Neural progenitor cell (in vitro differentiated cells): ENCODE measurements at regions not wholly inside any gene's neighbourhood (a gene's known extent, or its start where the extent isn't known, plus 50 kb on each side); places are given as distances from the start of the nearest gene placed in this dataset.

Source experiments
- DNase-seq: peaks from one replicate; pipeline ENCODE4 v3.0.0-alpha.2; 2016; ENCODE audit warnings: low spot score
- H2AFZ ChIP-seq: fragments of 200-600 bp; sonication (generic); replicated peaks from 2 replicates; pipeline ENCODE4 v1.6.1; 2016; ENCODE audit warnings: antibody characterized with exemption
- H3F3A ChIP-seq: fragments of 200-600 bp; sonication (generic); 2 replicates; pipeline ENCODE4 v1.6.1; 2016; ENCODE audit warnings: antibody characterized with exemption, low read depth
- H3K27ac ChIP-seq: fragments of 200-600 bp; sonication (generic); 2 replicates; pipeline ENCODE4 v1.5.1; 2016; ENCODE audit warnings: mild to moderate bottlenecking
- H3K27me3 ChIP-seq: fragments of 200-600 bp; sonication (generic); 2 replicates; pipeline ENCODE4 v1.6.1; 2016; ENCODE audit warnings: mild to moderate bottlenecking, moderate library complexity
- H3K36me3 ChIP-seq: fragments of 200-600 bp; sonication (generic); 2 replicates; pipeline ENCODE4 v1.5.1; 2016
- H3K4me1 ChIP-seq: fragments of 200-600 bp; sonication (generic); 2 replicates; pipeline ENCODE4 v1.6.1; 2016; ENCODE audit warnings: mixed run types
- H3K4me2 ChIP-seq: fragments of 200-600 bp; sonication (generic); 2 replicates; pipeline ENCODE4 v1.6.1; 2016
- H3K4me3 ChIP-seq: fragments of 200-600 bp; sonication (generic); 2 replicates; pipeline ENCODE4 v1.5.1; 2016
- H3K79me2 ChIP-seq: fragments of 200-600 bp; sonication (generic); 2 replicates; pipeline ENCODE4 v1.6.1; 2016; ENCODE audit warnings: low read depth
- H3K9ac ChIP-seq: fragments of 200-600 bp; sonication (generic); 2 replicates; pipeline ENCODE4 v1.6.1; 2016
- H3K9me3 ChIP-seq: fragments of 200-600 bp; sonication (generic); 2 replicates; pipeline ENCODE4 v1.5.1; 2016; ENCODE audit warnings: low read depth
- H4K20me1 ChIP-seq: fragments of 200-600 bp; sonication (generic); 2 replicates; pipeline ENCODE4 v1.6.1; 2016; ENCODE audit warnings: low read depth
- H3K27ac Mint-ChIP-seq: 3 replicates; pipeline ENCODE4 v1.8.0; 2021; ENCODE audit warnings: mixed read lengths
- H3K27me3 Mint-ChIP-seq: 2 replicates; pipeline ENCODE4 v1.8.0; 2022; ENCODE audit warnings: low read depth, mild to moderate bottlenecking, inconsistent platforms, moderate library complexity, mixed read lengths; ENCODE audit not compliant: insufficient read depth
- H3K36me3 Mint-ChIP-seq: 3 replicates; pipeline ENCODE4 v1.8.0; 2021; ENCODE audit warnings: mixed read lengths
- H3K4me1 Mint-ChIP-seq: 3 replicates; pipeline ENCODE4 v1.8.0; 2021; ENCODE audit warnings: mixed read lengths
- H3K4me3 Mint-ChIP-seq: 3 replicates; pipeline ENCODE4 v1.8.0; 2021; ENCODE audit warnings: mild to moderate bottlenecking, moderate library complexity, mixed read lengths
- H3K9me3 Mint-ChIP-seq: 3 replicates; pipeline ENCODE4 v1.8.0; 2020; ENCODE audit warnings: mixed read lengths
- EZH2 ChIP-seq: fragments of 200-600 bp; sonication (generic); IDR thresholded peaks from 2 replicates; pipeline ENCODE4 v1.6.1; 2017; ENCODE audit warnings: antibody characterized with exemption, mild to moderate bottlenecking, moderate library complexity
- EZH2phosphoT487 ChIP-seq: fragments of 200-600 bp; sonication (generic); IDR thresholded peaks from 2 replicates; pipeline ENCODE4 v1.6.1; 2017; ENCODE audit warnings: antibody characterized with exemption
- TF ChIP-seq, protein P1 (sequence below): fragments of 200-600 bp; sonication (generic); IDR thresholded peaks from 2 replicates; pipeline ENCODE4 v1.5.1; 2017; ENCODE audit warnings: antibody characterized with exemption, mild to moderate bottlenecking

- Histone ChIP-seq H4K20me1 (no peaks in the 10 kb centered on the region), H3K27ac (no peak overlapping the region), H3K79me2 (no peaks in the 10 kb centered on the region), H3K27me3 (no peaks in the 10 kb centered on the region), H3K9ac (no peak overlapping the region), H3K9me3 (no peaks in the 10 kb centered on the region), H3K4me2 (no peak overlapping the region), H3K4me1 (no peaks in the 10 kb centered on the region), H2AFZ (no peak overlapping the region), H3K36me3 (no peaks in the 10 kb centered on the region), H3F3A (no peaks in the 10 kb centered on the region), H3K4me3 (no peak overlapping the region)
- H3K9me3 Mint-ChIP-seq, result no peaks in the 10 kb centered on the region
- H3K36me3 Mint-ChIP-seq, result no peaks in the 10 kb centered on the region
- H3K4me1 Mint-ChIP-seq, result peaks cover 4% of the 10 kb centered on the region
- no peak for DNase-seq
- no peak overlapping the region for H3K4me3 Mint-ChIP-seq
- TF ChIP-seq, protein P1, sequence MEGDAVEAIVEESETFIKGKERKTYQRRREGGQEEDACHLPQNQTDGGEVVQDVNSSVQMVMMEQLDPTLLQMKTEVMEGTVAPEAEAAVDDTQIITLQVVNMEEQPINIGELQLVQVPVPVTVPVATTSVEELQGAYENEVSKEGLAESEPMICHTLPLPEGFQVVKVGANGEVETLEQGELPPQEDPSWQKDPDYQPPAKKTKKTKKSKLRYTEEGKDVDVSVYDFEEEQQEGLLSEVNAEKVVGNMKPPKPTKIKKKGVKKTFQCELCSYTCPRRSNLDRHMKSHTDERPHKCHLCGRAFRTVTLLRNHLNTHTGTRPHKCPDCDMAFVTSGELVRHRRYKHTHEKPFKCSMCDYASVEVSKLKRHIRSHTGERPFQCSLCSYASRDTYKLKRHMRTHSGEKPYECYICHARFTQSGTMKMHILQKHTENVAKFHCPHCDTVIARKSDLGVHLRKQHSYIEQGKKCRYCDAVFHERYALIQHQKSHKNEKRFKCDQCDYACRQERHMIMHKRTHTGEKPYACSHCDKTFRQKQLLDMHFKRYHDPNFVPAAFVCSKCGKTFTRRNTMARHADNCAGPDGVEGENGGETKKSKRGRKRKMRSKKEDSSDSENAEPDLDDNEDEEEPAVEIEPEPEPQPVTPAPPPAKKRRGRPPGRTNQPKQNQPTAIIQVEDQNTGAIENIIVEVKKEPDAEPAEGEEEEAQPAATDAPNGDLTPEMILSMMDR, result no peak
- no peak for TF ChIP-seq EZH2phosphoT487
- TF ChIP-seq EZH2, result no peak
- H3K27ac Mint-ChIP-seq, result no peak overlapping the region
- H3K27me3 Mint-ChIP-seq, result no peaks in the 10 kb centered on the region
Measured at GRCh38 chr6:102670735-102671134, 1277.2 kb downstream of the GRIK2 start.

DNA sequence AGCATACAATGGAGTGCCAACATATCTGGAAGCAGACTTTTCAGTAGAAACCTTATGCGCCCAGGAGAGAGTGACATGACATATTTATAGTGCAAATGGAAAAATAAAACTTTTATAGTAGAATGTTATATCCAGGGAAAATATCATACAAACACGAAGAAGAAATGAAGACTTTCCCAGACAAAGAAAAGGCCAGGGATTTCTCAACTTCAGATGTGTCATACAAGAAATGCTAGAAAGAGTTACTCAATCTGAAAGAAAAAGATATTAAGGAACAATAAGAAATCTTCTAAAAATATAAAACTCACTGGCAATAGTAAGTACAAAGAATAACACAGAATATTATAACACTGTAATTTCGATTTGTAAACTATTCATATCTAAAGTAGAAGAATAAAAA lies 1269.3 kb downstream of the GRIK2 start:
- Histone ChIP-seq H3K4me2 (no peak overlapping the region), H4K20me1 (no peaks in the 10 kb centered on the region), H3K9me3 (no peaks in the 10 kb centered on the region), H3K4me1 (no peaks in the 10 kb centered on the region), H3K36me3 (no peaks in the 10 kb centered on the region), H3F3A (no peaks in the 10 kb centered on the region), H3K4me3 (no peak overlapping the region), H3K27me3 (no peaks in the 10 kb centered on the region), H3K79me2 (no peaks in the 10 kb centered on the region), H2AFZ (no peak overlapping the region), H3K9ac (no peak overlapping the region), H3K27ac (no peak overlapping the region)
- H3K36me3 Mint-ChIP-seq, result no peaks in the 10 kb centered on the region
- H3K27ac Mint-ChIP-seq, result no peak overlapping the region
- H3K4me3 Mint-ChIP-seq, result no peak overlapping the region
- peaks cover 2% of the 10 kb centered on the region for H3K27me3 Mint-ChIP-seq
- TF ChIP-seq, protein P1, result no peak
- TF ChIP-seq EZH2 (no peak), EZH2phosphoT487 (no peak)
- DNase-seq, result no peak
- no peaks in the 10 kb centered on the region for H3K9me3 Mint-ChIP-seq
- H3K4me1 Mint-ChIP-seq, result no peaks in the 10 kb centered on the region

DNA sequence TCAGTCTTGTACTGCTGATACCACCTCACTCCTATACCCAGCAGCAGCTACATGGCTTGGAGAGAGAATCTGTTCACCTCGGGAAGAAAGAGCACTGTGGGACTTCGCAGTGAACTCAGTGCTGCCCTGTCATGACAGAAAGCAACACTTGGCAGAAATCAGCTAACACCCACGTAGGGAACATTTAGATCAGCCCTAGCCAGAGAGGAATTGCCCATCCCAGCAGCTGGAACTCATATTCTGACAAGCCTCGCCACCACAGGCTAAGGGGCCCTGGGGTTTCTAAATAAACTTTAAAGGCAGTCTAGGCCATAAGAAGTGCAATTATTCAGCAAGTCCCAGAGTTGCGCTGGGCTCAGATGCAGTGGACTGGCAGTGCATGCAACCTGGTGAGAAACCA lies 1266.8 kb downstream of the GRIK2 start:
- no peaks in the 10 kb centered on the region for H3K79me2 ChIP-seq
- no peaks in the 10 kb centered on the region for H3F3A ChIP-seq
- H3K9me3 ChIP-seq, result no peaks in the 10 kb centered on the region
- no peaks in the 10 kb centered on the region for H3K27me3 ChIP-seq
- Mint-ChIP-seq H3K4me3 (no peak overlapping the region), H3K27ac (no peak overlapping the region), H3K27me3 (peaks cover 2% of the 10 kb centered on the region), H3K9me3 (no peaks in the 10 kb centered on the region), H3K36me3 (no peaks in the 10 kb centered on the region), H3K4me1 (no peaks in the 10 kb centered on the region)
- no peak overlapping the region for H3K9ac ChIP-seq
- no peak overlapping the region for H3K27ac ChIP-seq
- no peak overlapping the region for H2AFZ ChIP-seq
- H3K36me3 ChIP-seq, result no peaks in the 10 kb centered on the region
- H3K4me3 ChIP-seq, result no peak overlapping the region
- H4K20me1 ChIP-seq, result no peaks in the 10 kb centered on the region
- H3K4me1 ChIP-seq, result no peaks in the 10 kb centered on the region
- no peak for TF ChIP-seq EZH2phosphoT487
- no peak for DNase-seq
- H3K4me2 ChIP-seq, result no peak overlapping the region

DNA sequence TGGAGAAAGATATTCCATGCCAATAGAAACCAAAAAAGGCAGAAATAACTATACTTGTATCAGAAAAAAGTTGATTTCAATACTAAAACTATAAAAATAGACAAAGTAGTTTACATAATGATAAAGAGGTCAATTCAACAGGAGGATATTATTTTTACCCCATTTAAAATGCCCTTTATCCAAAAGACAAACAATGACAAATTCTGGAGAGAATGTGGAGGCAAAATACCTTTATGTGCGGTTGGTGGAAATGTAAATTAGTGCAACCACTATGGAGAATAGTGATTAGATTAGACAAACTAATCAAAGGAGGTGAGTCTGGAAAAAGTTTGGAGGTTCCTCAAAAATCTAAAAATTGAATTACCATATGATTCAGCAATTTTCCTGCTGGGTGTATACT lies 1262.3 kb downstream of the GRIK2 start:
- Histone ChIP-seq H4K20me1 (no peaks in the 10 kb centered on the region), H3K9me3 (no peaks in the 10 kb centered on the region), H2AFZ (no peak overlapping the region), H3K79me2 (no peaks in the 10 kb centered on the region), H3K9ac (no peak overlapping the region), H3K36me3 (no peaks in the 10 kb centered on the region), H3K4me3 (no peak overlapping the region), H3K4me1 (no peaks in the 10 kb centered on the region), H3K27me3 (no peaks in the 10 kb centered on the region), H3K4me2 (no peak overlapping the region), H3F3A (no peaks in the 10 kb centered on the region), H3K27ac (no peak overlapping the region)
- H3K36me3 Mint-ChIP-seq, result no peaks in the 10 kb centered on the region
- no peaks in the 10 kb centered on the region for H3K9me3 Mint-ChIP-seq
- H3K4me1 Mint-ChIP-seq, result no peaks in the 10 kb centered on the region
- no peak for DNase-seq
- H3K27ac Mint-ChIP-seq, result no peak overlapping the region
- H3K4me3 Mint-ChIP-seq, result no peak overlapping the region
- TF ChIP-seq EZH2, result no peak
- TF ChIP-seq, protein P1, result no peak
- TF ChIP-seq EZH2phosphoT487, result no peak
- peaks cover 1% of the 10 kb centered on the region for H3K27me3 Mint-ChIP-seq
